ENCODE measurements at regions not wholly inside any gene's neighbourhood (a gene's known extent, or its start where the extent isn't known, plus 50 kb on each side); places are given as distances from the start of the nearest gene placed in this dataset.
"Not testable (repeated sequence)": the region's sequence is repeated elsewhere in the genome, so short reads cannot be mapped to it uniquely, and the experiment has no call there.

GRCh38 chr7:114364151-114364550, 50.5 kb upstream of the FOXP2 start:
- no peak overlapping the region for H3K27ac ChIP-seq
- DNase-seq (ENCODE audit: low read depth, low spot score) = no peak

- DNase-seq (ENCODE audit: low read depth, low spot score) = no peak
- no peak overlapping the region for H3K27ac ChIP-seq
Measured at GRCh38 chr7:114363292-114363691, 51.3 kb upstream of the FOXP2 start.

- no peak for DNase-seq (ENCODE audit: low read depth, low spot score)
- no peak overlapping the region for H3K27ac ChIP-seq
Measured at GRCh38 chr7:114358911-114359310, 55.7 kb upstream of the FOXP2 start.

- no peak for DNase-seq (ENCODE audit: low read depth, low spot score)
Measured at GRCh38 chr7:114356133-114356532, 58.5 kb upstream of the FOXP2 start.

GRCh38 chr7:114354306-114354705, 60.3 kb upstream of the FOXP2 start:
- no peak for DNase-seq (ENCODE audit: low read depth, low spot score)
- no peak overlapping the region for H3K27ac ChIP-seq

More at GRCh38 chr7:114356133-114356532, 58.5 kb upstream of the FOXP2 start:
- no peak overlapping the region for H3K27ac ChIP-seq

- no peak for DNase-seq (ENCODE audit: low read depth, low spot score)
- H3K27ac ChIP-seq = no peak overlapping the region
Measured at GRCh38 chr7:114345494-114345893, 69.1 kb upstream of the FOXP2 start.

- no peak for DNase-seq (ENCODE audit: low read depth, low spot score)
- no peak overlapping the region for H3K27ac ChIP-seq
Measured at GRCh38 chr7:114343949-114344708, 70.5 kb upstream of the FOXP2 start.

- DNase-seq (ENCODE audit: low read depth, low spot score) = no peak
- no peak overlapping the region for H3K27ac ChIP-seq
Measured at GRCh38 chr7:114342431-114343179, 72.0 kb upstream of the FOXP2 start.

GRCh38 chr7:114341648-114342047, 73.0 kb upstream of the FOXP2 start:
- H3K27ac ChIP-seq = no peak overlapping the region
- no peak for DNase-seq (ENCODE audit: low read depth, low spot score)

GRCh38 chr7:114334989-114335388, 79.6 kb upstream of the FOXP2 start:
- H3K27ac ChIP-seq = no peak overlapping the region
- DNase-seq (ENCODE audit: low read depth, low spot score) = no peak

GRCh38 chr7:114329458-114329857, 85.2 kb upstream of the FOXP2 start:
- not testable (repeated sequence) for DNase-seq (ENCODE audit: low read depth, low spot score); H3K27ac ChIP-seq

GRCh38 chr7:114317450-114318098, 97.0 kb upstream of the FOXP2 start:
- DNase-seq (ENCODE audit: low read depth, low spot score) = no peak
- no peak overlapping the region for H3K27ac ChIP-seq

GRCh38 chr7:114312649-114313048, 102.0 kb upstream of the FOXP2 start:
- DNase-seq (ENCODE audit: low read depth, low spot score) = no peak

GRCh38 chr7:114310345-114311110, 104.1 kb upstream of the FOXP2 start:
- no peak overlapping the region for H3K27ac ChIP-seq
- no peak for DNase-seq (ENCODE audit: low read depth, low spot score)

More at GRCh38 chr7:114312649-114313048, 102.0 kb upstream of the FOXP2 start:
- no peak overlapping the region for H3K27ac ChIP-seq

GRCh38 chr7:114309729-114310128, 104.9 kb upstream of the FOXP2 start:
- no peak overlapping the region for H3K27ac ChIP-seq
- no peak for DNase-seq (ENCODE audit: low read depth, low spot score)

- DNase-seq (ENCODE audit: low read depth, low spot score) = no peak
- H3K27ac ChIP-seq = no peak overlapping the region
Measured at GRCh38 chr7:114303301-114303700, 111.3 kb upstream of the FOXP2 start.

- H3K27ac ChIP-seq = no peak overlapping the region
- DNase-seq (ENCODE audit: low read depth, low spot score) = no peak
Measured at GRCh38 chr7:114302858-114303257, 111.8 kb upstream of the FOXP2 start.

GRCh38 chr7:114298011-114298410, 116.6 kb upstream of the FOXP2 start:
- peak overlapping the region; percentile 50 for H3K27ac ChIP-seq
- peak; percentile 10 for DNase-seq (ENCODE audit: low read depth, low spot score)

GRCh38 chr7:114297121-114297520, 117.5 kb upstream of the FOXP2 start:
- no peak for DNase-seq (ENCODE audit: low read depth, low spot score)
- H3K27ac ChIP-seq = no peak overlapping the region

- DNase-seq (ENCODE audit: low read depth, low spot score) = no peak
- no peak overlapping the region for H3K27ac ChIP-seq
Measured at GRCh38 chr7:114295522-114295921, 119.1 kb upstream of the FOXP2 start.

All from epithelial cell of prostate (primary cell).